GM21528 (cell line): ENCODE measurements at regions not wholly inside any gene's neighbourhood (a gene's known extent, or its start where the extent isn't known, plus 50 kb on each side); places are given as distances from the start of the nearest gene placed in this dataset.

Experiments
- ATAC-seq: cut with Tn5 transposase; IDR thresholded peaks from one replicate; pipeline ENCODE4 v1.9.1; 2021; ENCODE audit warnings: mild to moderate bottlenecking, moderate library complexity; ENCODE audit not compliant: unreplicated experiment, low FRiP score

- no peak for ATAC-seq
Observed at GRCh38 chr2:103921161-103921560, 932.8 kb upstream of the POU3F3 start.

GRCh38 chr2:103942199-103942598 lies 911.7 kb upstream of the POU3F3 start:
- no peak for ATAC-seq

GRCh38 chr2:103945083-103945482 lies 908.8 kb upstream of the POU3F3 start:
- ATAC-seq = no peak

GRCh38 chr2:103959174-103960128 lies 894.5 kb upstream of the POU3F3 start:
- no peak for ATAC-seq

GRCh38 chr2:103960129-103960513 lies 893.8 kb upstream of the POU3F3 start:
- ATAC-seq = no peak

GRCh38 chr2:103960951-103961350 lies 893.0 kb upstream of the POU3F3 start:
- no peak for ATAC-seq

- ATAC-seq = no peak
Observed at GRCh38 chr2:103961862-103962261, 892.1 kb upstream of the POU3F3 start.

GRCh38 chr2:103962670-103963069 lies 891.2 kb upstream of the POU3F3 start:
- ATAC-seq = no peak

GRCh38 chr2:103963146-103963725 lies 890.7 kb upstream of the POU3F3 start:
- no peak for ATAC-seq

- no peak for ATAC-seq
Observed at GRCh38 chr2:103977241-103977640, 876.7 kb upstream of the POU3F3 start.

GRCh38 chr2:103977668-103978067 lies 876.2 kb upstream of the POU3F3 start:
- ATAC-seq = no peak

GRCh38 chr2:103980401-103980800 lies 873.5 kb upstream of the POU3F3 start:
- ATAC-seq = no peak

GRCh38 chr2:103982691-103983090 lies 871.2 kb upstream of the POU3F3 start:
- ATAC-seq = no peak

- no peak for ATAC-seq
Observed at GRCh38 chr2:103986001-103986400, 867.9 kb upstream of the POU3F3 start.

GRCh38 chr2:103991591-103991990 lies 862.3 kb upstream of the POU3F3 start:
- ATAC-seq = no peak

GRCh38 chr2:104004821-104005220 lies 849.1 kb upstream of the POU3F3 start:
- no peak for ATAC-seq

- no peak for ATAC-seq
Observed at GRCh38 chr2:104016801-104017200, 837.1 kb upstream of the POU3F3 start.

GRCh38 chr2:104023306-104023705 lies 830.6 kb upstream of the POU3F3 start:
- no peak for ATAC-seq

GRCh38 chr2:104023765-104024164 lies 830.1 kb upstream of the POU3F3 start:
- ATAC-seq = no peak

GRCh38 chr2:104025295-104025694 lies 828.6 kb upstream of the POU3F3 start:
- no peak for ATAC-seq

GRCh38 chr2:104026725-104027124 lies 827.2 kb upstream of the POU3F3 start:
- no peak for ATAC-seq

- no peak for ATAC-seq
Observed at GRCh38 chr2:104027321-104027720, 826.6 kb upstream of the POU3F3 start.
